Fibroblast of skin of scalp (primary cell): ENCODE measurements at regions not wholly inside any gene's neighbourhood (a gene's known extent, or its start where the extent isn't known, plus 50 kb on each side); places are given as distances from the start of the nearest gene placed in this dataset.

ENCODE experiments used
- DNase-seq: peaks from one replicate; pipeline ENCODE4 v3.0.0-alpha.2; 2013

DNA sequence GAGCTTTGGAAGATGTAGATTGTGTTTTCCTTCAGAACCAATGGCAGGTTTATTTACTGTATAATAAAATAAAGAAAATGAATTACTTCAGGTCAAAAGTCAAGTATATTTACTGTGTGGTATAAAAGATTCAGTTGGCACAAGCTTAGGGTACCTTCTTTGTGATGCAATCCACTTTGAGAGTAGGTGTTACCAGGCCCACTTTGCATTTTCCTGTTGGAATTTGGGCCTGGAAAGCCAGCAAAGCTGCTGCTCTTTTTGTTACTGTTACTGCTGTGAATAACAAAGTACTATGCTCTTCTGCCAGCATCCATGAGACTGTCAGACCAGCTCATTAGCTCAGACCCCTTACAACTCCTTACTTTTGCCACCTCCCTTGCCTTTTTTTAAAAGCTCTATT lies 649.0 kb upstream of the SEL1L start:
- DNase-seq: no peak

DNA sequence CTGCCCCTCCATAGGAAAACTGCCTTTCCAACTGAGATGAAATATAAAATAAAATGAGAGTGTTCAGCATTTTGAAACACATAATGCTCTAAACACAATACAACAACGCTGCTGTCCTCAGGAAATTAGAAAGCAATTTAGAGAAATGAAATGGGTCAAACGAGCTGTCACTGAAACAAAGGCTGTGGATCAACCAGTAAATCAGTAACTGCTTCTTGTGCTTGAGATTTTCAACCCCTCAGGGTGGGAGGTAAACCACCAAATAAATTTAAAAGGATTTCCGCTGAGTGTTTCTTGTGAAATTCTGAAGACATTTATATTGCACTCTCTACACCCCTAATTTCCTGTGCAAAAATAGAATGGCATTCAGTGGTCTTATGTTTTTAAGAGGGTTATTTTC lies 657.1 kb upstream of the SEL1L start:
- no peak for DNase-seq

DNA sequence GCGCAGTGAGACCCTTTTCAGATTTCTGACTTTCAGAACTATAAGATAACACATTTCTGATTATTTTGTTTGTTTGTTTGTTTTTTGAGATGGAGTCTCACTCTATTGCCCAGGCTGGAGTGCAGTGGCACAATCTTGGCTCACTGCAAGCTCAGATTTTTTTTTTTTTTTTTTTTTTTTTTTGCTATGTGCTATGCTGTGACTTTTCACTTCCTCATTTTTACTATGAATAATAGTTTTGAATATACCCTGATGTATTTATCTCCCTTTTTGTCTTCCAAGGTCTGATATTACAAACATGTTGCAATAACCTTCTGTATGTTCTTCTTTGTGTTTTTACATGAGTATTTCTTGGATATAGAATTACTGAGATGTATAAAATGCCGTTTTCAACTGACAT lies 658.7 kb upstream of the SEL1L start:
- DNase-seq: no peak

DNA sequence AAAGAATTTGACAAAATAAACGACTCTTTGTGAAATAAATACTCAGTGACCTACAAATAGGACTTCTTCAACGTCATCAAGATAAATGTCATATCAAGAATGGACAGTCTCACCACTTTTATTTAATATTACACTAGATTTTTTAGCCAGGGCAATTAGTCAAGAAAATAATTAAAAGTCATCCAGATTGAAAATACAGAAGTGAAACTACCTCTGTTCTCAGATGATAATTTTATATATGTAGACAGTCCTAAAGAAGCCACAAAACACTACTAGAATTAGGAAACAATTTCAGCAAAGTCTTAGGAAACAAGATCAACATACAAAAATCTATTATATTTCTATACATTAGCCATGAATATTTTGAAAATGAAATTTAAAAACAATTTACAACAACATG lies 689.6 kb upstream of the SEL1L start:
- no peak for DNase-seq

DNA sequence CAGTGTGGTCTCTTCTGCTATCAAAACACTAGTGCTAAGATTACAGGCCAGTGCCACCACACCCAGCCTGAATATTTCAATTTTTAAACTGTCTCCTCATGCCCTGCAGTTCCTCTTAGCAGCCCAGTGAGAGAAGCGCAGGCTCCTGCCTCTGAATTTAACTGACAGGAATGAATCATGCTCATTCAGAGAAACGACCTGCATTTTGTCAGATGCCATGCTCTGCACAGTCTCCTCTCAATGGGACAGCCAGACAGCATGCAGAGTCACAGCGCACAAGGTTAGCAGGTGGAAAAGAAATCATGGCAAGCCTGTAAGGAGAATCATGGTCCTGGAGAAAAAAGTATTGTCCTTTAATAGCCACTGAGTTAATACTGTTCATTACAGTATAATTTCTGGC lies 691.0 kb upstream of the SEL1L start:
- no peak for DNase-seq

DNA sequence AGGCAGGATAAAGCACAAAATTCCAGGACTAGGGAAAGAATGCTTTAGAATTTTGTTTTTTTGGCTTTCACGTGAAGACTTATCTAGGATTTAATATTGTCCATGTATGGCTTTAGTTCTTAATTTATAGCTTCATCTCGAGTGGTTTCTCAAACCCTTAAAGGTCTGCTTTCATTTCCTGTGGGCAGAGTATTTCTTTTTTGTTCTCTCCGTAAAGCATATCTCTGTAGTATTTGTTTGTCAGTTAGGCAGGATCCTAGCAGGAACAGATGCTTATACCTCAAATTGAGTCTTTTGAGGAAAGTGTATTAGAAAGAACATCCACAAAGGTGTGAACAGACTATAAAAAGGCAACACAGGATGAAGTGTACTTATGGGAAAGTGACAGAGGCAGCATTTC lies 697.1 kb upstream of the SEL1L start:
- no peak for DNase-seq

DNA sequence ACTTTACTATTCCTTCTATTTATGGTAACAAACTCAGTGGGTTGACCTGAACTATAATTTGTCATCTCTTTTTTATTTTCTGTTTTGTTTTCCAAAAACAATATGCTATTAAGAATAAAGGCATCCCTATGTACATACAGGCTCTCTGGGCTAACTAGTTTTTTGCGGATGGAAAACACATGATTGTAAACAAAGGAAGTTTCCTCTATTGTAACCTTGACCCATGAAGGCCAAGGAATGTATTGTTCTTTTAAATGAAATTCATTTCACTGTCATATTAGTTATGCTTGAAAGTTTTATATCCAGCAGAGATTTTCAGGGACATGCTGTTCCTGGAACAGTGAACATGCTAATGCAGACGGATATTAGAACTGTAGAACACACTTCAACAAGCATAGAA lies 705.0 kb upstream of the SEL1L start:
- DNase-seq: no peak

DNA sequence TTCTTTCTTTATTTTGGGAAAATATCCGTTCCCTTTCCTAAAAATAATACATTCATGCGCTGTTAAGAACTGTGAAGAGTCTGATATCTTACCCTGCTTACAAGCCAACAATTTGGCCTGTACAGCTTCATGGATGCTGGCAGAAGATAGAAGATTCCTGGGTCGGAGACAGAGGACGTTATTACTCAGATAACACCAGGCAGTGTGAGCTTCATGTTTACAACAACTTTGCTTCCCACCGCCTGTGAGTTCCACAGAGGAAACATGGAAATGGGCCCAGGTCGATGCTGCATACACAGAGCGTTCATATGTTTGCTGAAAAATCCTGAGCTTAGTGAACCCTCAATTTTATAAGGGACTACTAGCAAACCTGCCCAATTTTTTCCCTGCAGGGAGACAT lies 705.6 kb upstream of the SEL1L start:
- no peak for DNase-seq

DNA sequence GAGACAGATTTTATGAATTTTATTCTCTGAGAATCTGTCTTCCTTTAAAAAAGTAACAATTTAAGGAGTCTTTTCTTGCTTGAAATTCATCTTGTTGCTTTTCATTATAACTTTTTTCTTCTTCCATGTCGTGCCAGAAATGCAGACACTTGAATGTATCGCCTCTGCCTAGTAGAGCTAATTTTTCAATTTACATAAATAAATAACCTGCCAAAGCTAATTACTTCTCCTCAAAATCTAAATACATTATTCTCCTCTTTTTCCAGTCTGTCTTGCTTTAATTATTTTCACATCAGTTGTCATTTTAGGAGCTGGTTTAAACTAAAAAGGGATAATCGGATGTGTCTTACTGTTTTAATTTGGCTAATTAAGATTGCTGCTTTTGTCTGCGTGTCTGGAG lies 711.1 kb upstream of the SEL1L start:
- no peak for DNase-seq

DNA sequence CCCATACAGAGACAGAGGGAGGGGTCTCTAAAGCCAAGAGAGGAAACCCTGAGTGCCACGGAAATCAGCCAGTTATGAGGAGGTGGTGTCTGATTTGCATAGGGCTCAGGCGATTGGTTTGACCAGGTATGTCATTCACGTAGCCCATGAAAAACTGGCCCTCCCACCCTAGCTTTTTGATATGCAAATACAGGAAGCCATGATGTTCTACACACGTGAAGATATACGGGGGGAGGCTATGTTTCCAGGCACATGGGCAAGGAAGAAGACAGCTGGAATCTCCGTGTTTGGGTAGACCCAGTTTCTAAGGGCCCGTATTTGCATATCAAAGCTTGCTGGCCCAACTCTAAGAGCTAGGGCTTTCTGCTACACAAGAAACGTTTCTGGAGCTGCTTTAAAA lies 717.8 kb upstream of the SEL1L start:
- no peak for DNase-seq

DNA sequence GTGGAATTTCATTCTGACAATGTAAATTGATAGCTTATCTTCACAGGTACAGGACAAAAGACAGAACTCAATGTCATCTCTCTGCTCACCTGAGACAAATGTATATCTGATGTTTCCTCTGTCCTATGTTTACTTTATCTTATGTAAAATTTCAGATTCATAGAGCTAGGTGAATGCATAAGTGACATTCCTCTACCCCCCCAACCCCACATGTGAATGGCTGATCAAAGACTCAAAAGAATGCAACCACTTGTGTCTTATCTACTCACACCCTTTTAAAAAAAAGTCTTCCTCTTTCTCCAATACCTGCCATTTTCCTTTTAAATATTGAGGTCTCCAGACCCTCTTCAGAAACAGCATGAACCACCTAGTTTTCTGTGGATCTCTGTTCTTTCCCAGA lies 736.6 kb upstream of the SEL1L start:
- DNase-seq: no peak

DNA sequence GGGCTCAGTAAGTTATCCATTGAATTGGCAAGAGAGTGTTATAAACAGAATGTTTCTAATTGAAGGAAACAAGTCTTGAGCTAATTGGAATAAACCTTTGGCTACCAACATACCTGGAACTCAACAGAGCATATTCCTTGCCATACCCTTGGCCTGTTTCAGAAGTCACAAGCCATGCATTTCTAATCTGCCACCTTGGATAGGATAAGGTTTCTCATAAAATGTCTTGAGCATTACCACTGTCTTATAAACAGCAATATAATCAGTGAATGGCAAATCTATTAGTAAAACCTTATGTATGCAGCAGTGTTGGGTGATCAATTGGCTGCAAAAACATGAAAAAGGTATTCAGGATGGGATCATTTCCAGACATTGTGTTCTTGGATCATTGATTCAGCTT lies 765.2 kb upstream of the SEL1L start:
- no peak for DNase-seq

DNA sequence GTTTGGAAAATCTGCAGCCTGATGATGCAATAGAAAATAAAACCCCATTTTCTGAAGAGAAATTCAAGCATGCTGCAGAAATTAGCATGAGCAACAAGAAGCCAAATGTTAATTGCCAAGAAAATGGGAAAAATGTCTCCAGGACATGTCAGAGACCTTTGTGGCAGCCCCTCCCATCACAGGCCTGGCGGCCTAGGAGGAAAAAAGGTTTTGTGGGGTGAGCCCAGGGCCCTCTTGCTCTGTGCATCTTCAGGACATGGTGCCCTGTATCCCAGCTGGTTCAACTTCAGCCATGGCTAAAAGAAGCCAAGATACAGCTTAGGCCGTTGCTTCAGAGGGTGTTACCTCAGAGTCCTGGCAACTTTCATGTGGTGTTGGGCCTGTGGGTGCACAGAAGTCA lies 775.5 kb upstream of the SEL1L start:
- no peak for DNase-seq

DNA sequence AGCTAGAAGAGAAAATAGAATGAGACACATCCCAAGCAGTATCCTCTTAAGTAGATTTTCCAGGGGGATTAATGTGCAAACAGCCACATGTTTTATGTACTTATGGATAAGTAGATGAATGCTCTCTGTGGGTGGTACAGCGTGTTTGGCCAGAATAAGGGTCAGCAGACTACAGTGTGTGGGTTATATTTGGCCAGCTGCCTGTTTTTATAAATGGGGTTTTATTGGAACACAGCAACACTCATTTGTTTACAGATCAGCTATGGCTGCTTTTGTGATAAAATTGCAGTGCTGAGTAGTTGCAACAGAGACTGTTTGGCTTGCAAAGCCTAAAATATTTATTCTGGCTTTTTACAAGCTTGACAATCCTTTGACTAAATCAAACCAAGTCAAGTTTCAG lies 780.2 kb upstream of the SEL1L start:
- DNase-seq: no peak

DNA sequence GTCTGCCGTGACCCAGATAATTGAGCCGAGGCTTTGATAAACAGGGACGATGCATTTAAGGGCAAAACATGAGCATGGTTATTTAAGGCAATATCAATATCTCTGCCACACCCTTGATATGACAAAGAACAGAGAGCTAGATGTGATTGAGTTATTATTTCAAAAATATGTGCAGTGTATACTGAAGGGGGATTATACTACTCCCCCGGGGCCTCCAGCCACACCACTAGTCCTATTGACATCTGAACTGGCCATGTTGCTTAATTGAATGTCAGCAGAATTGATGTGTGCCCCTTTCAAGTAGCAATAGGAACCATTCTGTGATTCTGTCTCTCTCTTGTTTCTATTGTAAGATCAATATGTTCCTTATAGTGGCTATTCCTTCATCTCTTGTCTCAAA lies 794.8 kb upstream of the SEL1L start:
- no peak for DNase-seq

DNA sequence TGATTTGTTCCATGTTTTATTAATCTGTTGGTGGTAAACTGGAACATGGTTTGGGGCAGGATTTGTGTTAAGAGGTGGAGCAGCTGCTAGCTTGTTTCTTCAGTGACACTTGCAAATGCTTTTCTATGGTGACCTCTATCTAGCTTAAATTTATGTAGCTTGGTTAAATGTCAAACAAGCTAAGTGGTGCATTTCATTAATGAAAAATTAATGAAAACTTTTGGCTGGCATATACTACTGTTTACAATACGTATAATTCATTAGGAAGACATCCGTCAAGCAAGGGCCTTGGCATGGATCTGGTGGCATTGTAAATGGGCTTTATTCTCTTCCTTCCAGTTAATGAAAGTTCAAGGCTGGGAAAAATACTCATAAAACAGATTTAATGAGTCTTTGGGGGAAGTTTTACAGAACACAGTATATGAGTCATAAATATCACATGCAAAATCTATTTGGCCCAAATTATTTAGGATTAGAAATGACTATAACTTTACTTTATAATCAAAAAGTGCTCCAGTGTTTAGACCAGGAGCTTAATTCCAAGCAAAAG lies 807.7 kb upstream of the SEL1L start:
- DNase-seq: no peak

DNA sequence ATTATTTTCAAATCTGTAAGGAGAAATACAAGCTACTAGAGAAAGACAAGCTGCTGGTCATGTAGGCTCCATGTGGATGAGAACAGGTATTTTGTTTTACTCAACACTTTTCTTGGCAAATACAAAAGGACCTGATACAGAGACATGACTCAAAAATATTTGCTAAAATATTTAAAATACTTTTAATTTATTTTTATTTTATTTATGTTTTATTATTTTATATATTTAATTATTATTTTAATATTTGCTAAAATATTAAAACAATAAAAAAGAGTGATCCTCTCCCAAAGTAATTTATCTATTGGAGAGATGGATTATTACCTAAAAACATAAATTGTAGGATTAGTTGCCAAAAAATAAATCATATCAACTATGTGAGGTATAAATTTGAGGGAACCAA lies 808.9 kb upstream of the SEL1L start:
- DNase-seq: no peak

DNA sequence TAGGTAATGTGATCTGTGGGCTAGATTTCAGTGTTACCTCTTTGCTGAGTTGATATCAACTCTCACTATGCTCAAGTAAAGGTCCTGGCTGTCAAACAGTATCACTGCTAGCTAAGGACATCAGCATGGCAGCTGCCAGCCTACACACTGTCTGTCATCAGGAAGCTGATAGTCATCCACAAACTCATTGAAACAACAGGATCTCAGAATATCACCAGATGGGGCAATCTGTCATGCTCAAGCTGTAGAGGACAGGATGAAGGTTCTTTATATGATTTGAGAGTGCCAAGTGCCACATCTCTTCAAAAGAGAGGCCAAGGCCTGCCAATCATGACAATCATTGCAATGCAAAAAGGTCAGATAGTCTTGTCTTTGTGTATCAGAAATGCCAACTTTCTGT lies 811.5 kb upstream of the SEL1L start:
- DNase-seq: no peak

DNA sequence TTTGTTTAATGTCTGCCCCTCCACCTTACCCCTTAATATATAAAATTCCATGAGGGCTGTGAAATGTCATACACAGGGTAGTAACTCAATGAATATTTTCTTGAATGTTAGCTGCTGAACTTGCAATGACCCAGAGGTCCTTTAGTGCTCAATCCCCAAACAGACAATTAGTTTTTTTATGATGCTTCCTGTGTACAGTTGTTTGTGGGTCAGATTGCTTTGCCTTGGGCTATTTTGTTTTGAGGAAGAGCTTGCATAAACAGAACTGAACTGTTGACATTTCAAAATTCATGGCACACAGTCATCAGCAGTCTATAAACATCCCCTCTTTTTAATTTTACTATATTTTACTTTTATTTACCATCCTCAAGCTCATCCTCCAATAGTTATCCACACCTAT lies 820.5 kb upstream of the SEL1L start:
- no peak for DNase-seq

DNA sequence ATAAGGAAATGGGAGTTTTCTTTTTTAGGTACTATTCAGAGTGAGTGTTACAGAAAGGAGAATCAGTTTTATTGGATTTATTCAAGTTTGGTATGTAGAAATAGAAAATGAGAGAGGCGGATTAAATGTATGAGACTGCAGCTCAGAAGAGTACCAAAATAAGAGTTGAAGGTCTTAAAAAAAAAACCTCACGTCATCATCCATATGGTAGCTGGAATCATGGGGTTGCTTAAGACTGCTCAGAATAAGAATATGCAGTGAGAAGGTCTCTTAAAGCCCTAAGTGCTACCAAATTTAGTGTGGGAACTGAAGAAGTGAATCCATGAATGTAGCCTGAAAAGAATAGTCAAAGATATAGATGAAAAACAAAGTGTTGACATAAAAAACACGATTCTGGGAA lies 825.5 kb upstream of the SEL1L start:
- DNase-seq: no peak

DNA sequence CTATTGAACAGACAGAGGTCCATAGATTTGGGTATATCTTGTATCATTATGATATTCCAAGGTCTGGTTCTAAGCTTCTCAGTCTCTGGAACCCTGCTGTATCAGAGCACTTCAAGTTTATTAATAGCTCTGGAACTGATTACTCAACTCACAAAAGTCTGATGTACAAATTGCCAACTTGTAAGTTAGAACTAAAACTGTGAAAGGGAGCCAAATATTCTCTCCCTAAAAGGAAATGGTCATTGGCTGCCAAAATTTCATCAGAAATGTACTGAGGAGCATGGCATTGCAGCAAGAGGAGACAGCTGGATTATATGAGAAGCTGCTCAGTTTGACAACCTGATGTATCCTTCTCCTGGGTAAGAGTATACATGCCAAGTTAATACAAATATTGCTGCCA lies 828.8 kb upstream of the SEL1L start:
- no peak for DNase-seq

DNA sequence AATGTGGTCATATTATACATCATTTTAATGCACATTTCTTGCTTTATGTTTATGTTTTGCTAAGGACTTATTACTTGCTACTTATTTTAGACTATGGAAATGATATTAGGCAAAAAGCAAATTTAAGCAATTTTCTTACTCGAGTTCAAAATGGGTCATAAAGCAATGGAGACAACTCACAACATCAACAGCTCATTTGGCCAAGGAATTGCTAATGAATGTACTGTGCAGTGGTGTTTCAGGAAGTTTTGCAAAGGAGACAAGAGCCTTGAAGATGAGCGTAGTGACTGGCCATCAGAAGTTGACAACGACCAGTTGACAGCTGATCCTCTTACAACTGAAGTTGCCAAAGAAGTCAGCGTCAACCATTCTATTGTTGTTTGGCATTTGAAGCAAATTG lies 831.8 kb upstream of the SEL1L start:
- DNase-seq: no peak

DNA sequence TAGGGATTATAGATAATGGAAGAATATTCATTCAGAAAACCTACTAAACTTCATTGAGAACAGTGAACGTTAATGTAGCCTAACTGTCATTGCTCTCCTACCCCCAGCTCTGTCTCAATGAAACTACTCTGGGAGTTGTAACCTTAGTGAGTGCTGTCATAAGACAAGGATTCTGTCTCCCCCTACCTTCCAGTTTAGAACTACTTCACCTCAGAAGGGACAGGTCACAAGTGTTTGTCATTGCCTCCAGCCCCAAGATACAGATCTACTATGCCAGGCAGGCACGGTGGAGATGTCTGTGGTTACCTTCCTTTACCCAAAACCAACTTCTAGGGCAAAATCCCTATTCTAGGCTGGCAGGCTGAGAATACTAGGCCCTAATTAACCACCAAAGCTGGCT lies 833.1 kb upstream of the SEL1L start:
- no peak for DNase-seq

DNA sequence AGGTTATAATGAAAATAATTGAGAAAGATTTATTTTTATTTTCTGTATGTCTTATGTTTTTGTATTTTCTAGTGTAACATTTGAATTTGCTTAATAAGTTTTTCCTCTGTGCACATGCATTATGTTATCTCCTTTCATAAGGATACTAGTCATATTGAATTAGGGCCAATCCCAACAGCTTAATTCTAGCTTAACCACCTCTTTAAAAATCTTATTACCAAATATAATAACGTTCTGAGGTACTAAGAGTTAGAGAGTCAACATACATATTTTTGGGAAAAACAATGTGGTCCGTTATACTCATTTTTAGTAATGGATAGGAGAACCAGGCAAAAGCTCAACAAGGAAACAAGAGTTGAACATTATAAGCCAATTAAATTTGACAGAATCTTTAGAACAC lies 845.6 kb upstream of the SEL1L start:
- no peak for DNase-seq

DNA sequence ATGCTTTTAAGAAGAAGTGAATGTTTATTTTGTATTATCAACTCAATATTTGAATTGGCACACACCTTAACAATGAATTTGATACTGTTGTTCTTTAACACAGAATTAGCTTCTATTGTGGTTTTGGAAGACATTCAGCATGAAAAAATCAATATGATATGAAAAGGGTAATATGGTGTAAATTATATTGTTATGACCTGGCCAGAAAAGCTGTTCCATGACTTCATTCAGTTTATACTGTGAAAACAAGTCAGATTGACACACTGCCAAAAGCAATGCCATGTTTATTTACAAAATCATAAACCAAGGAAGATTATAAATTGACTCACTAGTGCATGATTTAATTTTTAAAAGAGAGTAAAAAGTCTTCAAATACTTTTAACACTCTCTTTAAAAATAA lies 851.4 kb upstream of the SEL1L start:
- DNase-seq: no peak

DNA sequence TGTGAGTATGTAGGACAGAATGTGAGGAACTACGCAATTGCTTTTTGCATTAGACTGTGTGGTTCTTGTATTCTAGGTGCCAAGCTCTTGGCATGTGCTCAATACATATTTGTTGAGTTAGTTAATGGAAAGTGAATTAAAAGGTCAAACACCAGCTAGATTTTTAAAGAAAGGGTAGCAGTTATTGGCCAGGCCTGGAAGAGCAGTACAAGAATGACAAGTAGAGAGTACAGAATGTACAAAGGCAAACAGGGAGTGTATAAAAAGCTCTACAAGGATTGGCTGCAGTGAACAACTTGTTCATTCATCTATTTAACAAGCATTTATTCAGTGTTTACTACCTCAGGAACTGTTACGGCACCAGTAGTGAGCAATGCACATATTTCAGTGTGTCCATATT lies 854.0 kb upstream of the SEL1L start:
- no peak for DNase-seq
